A673 (cell line): ENCODE measurements at regions not wholly inside any gene's neighbourhood (a gene's known extent, or its start where the extent isn't known, plus 50 kb on each side); places are given as distances from the start of the nearest gene placed in this dataset.
"Not testable (repeated sequence)": the region's sequence is repeated elsewhere in the genome, so short reads cannot be mapped to it uniquely, and the experiment has no call there.

Experiments used
- BruUV-seq: library from RNA; stranded (reverse); fragments of 400-500 nt; replicated peaks from 2 replicates; lab custom pipeline; 2021; lab: Mats Ljungman, UMichigan
- CTCF ChIA-PET: fragments of 300-600 bp; sonication (Branson Sonifier 250); formaldehyde crosslinking; loops from one replicate; lab custom pipeline; 2022; ENCODE audit warnings: antibody characterized with exemption; lab: Charles Lee
- POLR2A ChIA-PET: fragments of 300-600 bp; sonication (Branson Sonifier 250); formaldehyde crosslinking; loops from one replicate; lab custom pipeline; 2022; ENCODE audit warnings: antibody characterized with exemption; ENCODE audit not compliant: low non-redundant PET; lab: Charles Lee
- DNase-seq: peaks from one replicate; pipeline ENCODE4 v3.0.0-alpha.2; 2015; ENCODE audit warnings: low spot score
- H3K27ac ChIP-seq: fragments of 200-600 bp; sonication (generic); 2 replicates; pipeline ENCODE4 v1.5.1; 2016; ENCODE audit warnings: mixed run types, low read depth, mild to moderate bottlenecking, mixed read lengths, antibody characterized with exemption, low read length; ENCODE audit not compliant: poor library complexity, severe bottlenecking
- H3K27me3 ChIP-seq: fragments of 200-600 bp; sonication (generic); replicated peaks from 2 replicates; pipeline ENCODE4 v1.6.1; 2017; ENCODE audit warnings: mixed run types, low read depth, mild to moderate bottlenecking, mixed read lengths, antibody characterized with exemption, low read length; ENCODE audit not compliant: insufficient read depth, poor library complexity
- H3K36me3 ChIP-seq: fragments of 200-600 bp; sonication (generic); 2 replicates; pipeline ENCODE4 v1.6.1; 2016; ENCODE audit warnings: mixed run types, mild to moderate bottlenecking, mixed read lengths, antibody characterized with exemption, low read length; ENCODE audit not compliant: insufficient read depth, poor library complexity, severe bottlenecking
- H3K4me1 ChIP-seq: fragments of 200-600 bp; sonication (generic); 2 replicates; pipeline ENCODE4 v1.6.1; 2017; ENCODE audit warnings: mixed run types, mild to moderate bottlenecking, mixed read lengths, antibody characterized with exemption, low read length; ENCODE audit not compliant: insufficient read depth, poor library complexity, severe bottlenecking
- H3K4me3 ChIP-seq: fragments of 200-600 bp; sonication (generic); 2 replicates; pipeline ENCODE4 v1.5.1; 2016; ENCODE audit warnings: low read depth, mixed run types, mild to moderate bottlenecking, mixed read lengths, low read length; ENCODE audit not compliant: poor library complexity, severe bottlenecking
- H3K9me3 ChIP-seq: fragments of 200-600 bp; sonication (generic); 2 replicates; pipeline ENCODE4 v1.6.1; 2016; ENCODE audit warnings: mixed run types, low read depth, mild to moderate bottlenecking, mixed read lengths, antibody characterized with exemption, low read length; ENCODE audit not compliant: poor library complexity, severe bottlenecking
- CTCF ChIP-seq: fragments of 300-800, 200-600 bp; sonication (generic); conservative IDR thresholded peaks from 2 replicates; pipeline ENCODE4 v1.5.1; 2017; ENCODE audit warnings: low read depth, mild to moderate bottlenecking, antibody characterized with exemption, low read length, moderate library complexity, mixed read lengths
- EZH2 ChIP-seq: fragments of 200-600 bp; sonication (generic); IDR thresholded peaks from 2 replicates; pipeline ENCODE4 v1.6.1; 2017; ENCODE audit warnings: borderline replicate concordance, low read depth, mild to moderate bottlenecking, mixed read lengths, antibody characterized with exemption, low read length; ENCODE audit not compliant: poor library complexity, severe bottlenecking
- intact Hi-C: fragments of 100-400 bp; cut with micrococcal nuclease; formaldehyde crosslinking; loops from one replicate; pipeline ENCODE4 v1.10.0; 2022; ENCODE audit not compliant: unreplicated experiment

DNA sequence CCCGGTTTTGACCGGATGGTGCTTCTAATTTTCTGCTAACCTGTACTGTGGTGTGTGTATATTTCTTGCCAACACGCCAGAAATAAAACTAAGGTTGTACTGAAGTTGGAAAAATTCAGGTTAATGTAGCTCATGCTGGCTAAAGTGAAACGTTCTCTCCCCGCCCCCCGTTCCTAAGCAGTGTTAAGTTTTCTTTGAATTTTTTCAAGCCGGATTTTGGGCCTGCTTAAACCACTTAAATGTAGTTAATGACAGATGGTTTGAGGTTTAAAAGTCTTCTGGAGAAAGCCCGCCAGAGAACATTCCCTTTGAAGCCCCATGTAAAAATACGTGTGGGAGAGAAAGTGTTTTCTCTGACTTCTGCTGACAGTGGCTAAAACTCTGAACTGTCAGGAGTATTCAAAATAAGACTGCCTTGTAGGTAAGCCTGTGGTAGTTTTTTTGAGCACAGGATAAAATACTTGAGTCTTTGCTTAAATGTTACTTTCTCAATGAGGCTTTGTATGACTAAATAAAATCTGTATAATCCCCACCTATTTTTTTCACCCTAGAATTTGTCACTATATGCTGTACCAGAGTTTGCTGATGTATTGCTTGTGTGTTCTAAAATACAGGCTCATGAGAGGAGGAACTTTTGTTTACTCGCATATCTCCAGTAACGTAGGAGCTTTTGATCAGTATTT, 101.3 kb downstream of the OR2B2 start:
- TF ChIP-seq EZH2 (no peak), CTCF (no peak)
- Histone ChIP-seq H3K36me3 (no peaks in the 10 kb centered on the region), H3K27me3 (no peaks in the 10 kb centered on the region), H3K27ac (peak overlapping the region; percentile 83), H3K4me1 (peaks cover 24% of the 10 kb centered on the region), H3K9me3 (no peaks in the 10 kb centered on the region), H3K4me3 (peak overlapping the region; percentile 70)
- POLR2A ChIA-PET = interaction anchor here (0.6 to 2.1 kb wide), 5 partner anchors 27 to 1560 kb away, joined by 3 to 16 read pairs (median 4); a partner anchor contains a TSS
- intact Hi-C loops = loop anchor here (5.0 to 10.0 kb wide), 2 partner anchors 81 to 1766 kb away; a partner anchor contains a TSS
- no peak for DNase-seq
- CTCF ChIA-PET = no interaction called here
- no TSS peak for BruUV-seq

GRCh38 chr6:27809939-27810767, 102.0 kb downstream of the OR2B2 start:
- intact Hi-C loops = loop anchor here (5.0 to 10.0 kb wide), 3 partner anchors 82 to 1765 kb away; a partner anchor contains a TSS
- peak; percentile 97 for DNase-seq
- Histone ChIP-seq H3K27ac (peak overlapping the region; percentile 83), H3K27me3 (no peaks in the 10 kb centered on the region), H3K4me1 (peaks cover 18% of the 10 kb centered on the region), H3K9me3 (no peaks in the 10 kb centered on the region), H3K4me3 (peak overlapping the region; percentile 70), H3K36me3 (no peaks in the 10 kb centered on the region)
- BruUV-seq = TSS peak; percentile 20
- ChIA-PET POLR2A (interaction anchor here (0.6 to 2.1 kb wide), 7 partner anchors 14 to 1559 kb away, joined by 3 to 20 read pairs (median 5); a partner anchor contains a TSS), CTCF (no interaction called here)
- no peak for TF ChIP-seq EZH2
- peak; percentile 30; the same call in 1 of the 2 replicates for TF ChIP-seq CTCF

DNA sequence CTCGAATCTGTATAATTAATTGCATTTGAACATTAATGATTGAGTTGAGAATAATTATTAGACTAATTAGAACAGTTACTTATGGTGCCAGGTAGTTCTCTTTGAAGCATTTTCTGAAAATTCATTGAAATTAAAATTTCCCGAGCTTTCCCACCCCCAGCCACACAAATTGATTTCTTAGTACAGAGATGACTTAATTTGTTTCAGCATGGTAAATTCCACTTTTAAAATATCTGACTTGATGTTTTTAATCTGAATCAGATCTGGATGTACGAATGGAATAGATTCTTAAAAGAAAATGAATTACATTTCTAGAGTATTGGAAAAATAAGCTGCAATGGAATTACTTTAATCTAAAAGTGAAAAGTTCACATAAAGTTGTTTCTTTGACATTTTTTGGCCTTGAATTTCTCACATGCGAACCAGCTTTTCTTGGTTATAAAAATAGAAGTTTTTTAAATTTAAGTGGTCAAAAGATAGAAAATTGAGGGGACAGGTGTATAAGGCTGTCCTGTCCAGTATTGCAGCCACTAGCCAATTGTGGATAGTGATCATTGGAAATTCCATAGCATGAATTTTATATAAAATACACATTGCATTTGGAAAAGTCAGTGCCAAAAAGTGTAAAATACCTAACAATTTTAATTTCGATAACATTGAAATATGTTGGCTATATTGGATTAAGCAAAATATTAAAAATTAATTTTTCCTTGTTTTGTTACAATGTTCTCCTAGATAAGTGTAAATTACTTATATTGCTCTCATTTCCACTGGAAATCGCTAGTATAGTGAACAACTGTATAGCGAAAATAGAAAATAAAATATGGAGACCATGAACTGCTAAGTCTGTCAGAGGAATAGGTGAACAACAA, 102.9 kb downstream of the OR2B2 start:
- peak overlapping the region; percentile 83 for H3K27ac ChIP-seq
- no peak for TF ChIP-seq EZH2
- no peak for TF ChIP-seq CTCF
- no TSS peak for BruUV-seq
- intact Hi-C loops = loop anchor here (5.0 kb wide), 1 partner anchor 662 kb away; a partner anchor contains a TSS
- H3K36me3 ChIP-seq = no peaks in the 10 kb centered on the region
- ChIA-PET CTCF (no interaction called here), POLR2A (interaction anchor here (1.2 to 2.1 kb wide), 4 partner anchors 29 to 676 kb away, joined by 4 to 16 read pairs (median 6); a partner anchor contains a TSS)
- no peak for DNase-seq
- H3K27me3 ChIP-seq = no peaks in the 10 kb centered on the region
- H3K4me3 ChIP-seq = peak overlapping the region; percentile 70
- no peaks in the 10 kb centered on the region for H3K9me3 ChIP-seq
- H3K4me1 ChIP-seq = peaks cover 18% of the 10 kb centered on the region

DNA sequence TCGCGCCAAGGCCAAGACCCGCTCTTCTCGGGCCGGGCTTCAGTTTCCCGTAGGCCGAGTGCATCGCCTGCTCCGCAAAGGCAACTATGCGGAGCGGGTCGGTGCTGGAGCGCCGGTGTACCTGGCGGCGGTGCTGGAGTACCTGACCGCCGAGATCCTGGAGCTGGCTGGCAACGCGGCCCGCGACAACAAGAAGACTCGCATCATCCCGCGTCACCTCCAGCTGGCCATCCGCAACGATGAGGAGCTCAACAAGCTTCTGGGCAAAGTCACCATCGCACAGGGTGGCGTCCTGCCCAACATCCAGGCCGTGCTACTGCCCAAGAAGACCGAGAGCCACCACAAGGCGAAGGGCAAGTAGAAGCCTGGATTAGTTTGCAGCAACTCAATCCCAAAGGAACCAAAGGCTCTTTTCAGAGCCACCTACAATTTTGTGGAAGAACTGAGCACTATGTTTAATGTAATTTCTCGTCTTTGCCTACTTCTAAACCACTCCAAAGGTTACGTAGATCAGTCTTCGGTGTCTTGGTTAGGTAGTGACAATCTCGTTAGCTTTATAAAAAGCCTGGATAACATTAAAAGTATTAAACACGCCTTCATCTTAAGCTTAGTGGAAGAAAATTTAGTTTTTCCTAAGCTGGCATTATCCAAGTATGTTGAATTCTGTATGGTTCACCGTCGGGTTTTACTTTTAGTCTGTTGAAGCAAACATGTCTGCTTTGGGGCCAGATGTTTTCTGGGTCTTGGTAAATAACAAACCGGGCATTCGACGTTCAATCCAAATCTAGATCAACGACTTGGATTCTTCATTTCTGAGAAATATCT, 103.7 kb downstream of the OR2B2 start:
- H3K4me3 ChIP-seq = peak overlapping the region; percentile 70
- peaks cover 18% of the 10 kb centered on the region for H3K4me1 ChIP-seq
- ChIA-PET POLR2A (interaction anchor here (0.6 to 2.1 kb wide), 10 partner anchors 28 to 662 kb away, joined by 3 to 14 read pairs (median 6); a partner anchor contains a TSS), CTCF (interaction anchor here (0.7 to 0.8 kb wide), 2 partner anchors 83 to 594 kb away, joined by 3 to 5 read pairs; no protein-coding TSS in a partner anchor)
- H3K27me3 ChIP-seq, H3K9me3 ChIP-seq, H3K36me3 ChIP-seq: not testable (repeated sequence)
- TSS peak; percentile 94 for BruUV-seq
- intact Hi-C loops = loop anchor here (5.0 kb wide), 1 partner anchor 661 kb away; a partner anchor contains a TSS
- H3K27ac ChIP-seq = peak overlapping the region; percentile 83
- DNase-seq = peak; percentile 57
